ENCODE measurements at regions not wholly inside any gene's neighbourhood (a gene's known extent, or its start where the extent isn't known, plus 50 kb on each side); places are given as distances from the start of the nearest gene placed in this dataset.

- ATAC-seq (no peak), DNase-seq (no peak)
- intact Hi-C loops (cut with DNase I): no loop called here
- Histone ChIP-seq H3K4me1 (peaks cover 6% of the 10 kb centered on the region), H3K27ac (no peak overlapping the region), H3K9me3 (no peaks in the 10 kb centered on the region), H3K4me3 (no peak overlapping the region), H3K27me3 (no peaks in the 10 kb centered on the region), H3K36me3 (no peaks in the 10 kb centered on the region)
- TF ChIP-seq, protein P1, sequence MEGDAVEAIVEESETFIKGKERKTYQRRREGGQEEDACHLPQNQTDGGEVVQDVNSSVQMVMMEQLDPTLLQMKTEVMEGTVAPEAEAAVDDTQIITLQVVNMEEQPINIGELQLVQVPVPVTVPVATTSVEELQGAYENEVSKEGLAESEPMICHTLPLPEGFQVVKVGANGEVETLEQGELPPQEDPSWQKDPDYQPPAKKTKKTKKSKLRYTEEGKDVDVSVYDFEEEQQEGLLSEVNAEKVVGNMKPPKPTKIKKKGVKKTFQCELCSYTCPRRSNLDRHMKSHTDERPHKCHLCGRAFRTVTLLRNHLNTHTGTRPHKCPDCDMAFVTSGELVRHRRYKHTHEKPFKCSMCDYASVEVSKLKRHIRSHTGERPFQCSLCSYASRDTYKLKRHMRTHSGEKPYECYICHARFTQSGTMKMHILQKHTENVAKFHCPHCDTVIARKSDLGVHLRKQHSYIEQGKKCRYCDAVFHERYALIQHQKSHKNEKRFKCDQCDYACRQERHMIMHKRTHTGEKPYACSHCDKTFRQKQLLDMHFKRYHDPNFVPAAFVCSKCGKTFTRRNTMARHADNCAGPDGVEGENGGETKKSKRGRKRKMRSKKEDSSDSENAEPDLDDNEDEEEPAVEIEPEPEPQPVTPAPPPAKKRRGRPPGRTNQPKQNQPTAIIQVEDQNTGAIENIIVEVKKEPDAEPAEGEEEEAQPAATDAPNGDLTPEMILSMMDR (IDR thresholded peaks at IDR 0.05): no peak
These were observed 153.2 kb downstream of the DDX1 start for GRCh38 chr2:15744820-15745219.

GRCh38 chr2:15745350-15745749 lies 153.7 kb downstream of the DDX1 start:
- DNase-seq: no peak
- H3K4me3 ChIP-seq: no peak overlapping the region
- intact Hi-C loops (cut with DNase I): no loop called here

GRCh38 chr2:15745907-15746702 lies 154.4 kb downstream of the DDX1 start:
- intact Hi-C loops (cut with DNase I): no loop called here
- ATAC-seq: no peak

More at GRCh38 chr2:15745350-15745749, 153.7 kb downstream of the DDX1 start:
- ATAC-seq: no peak
- H3K4me1 ChIP-seq: peaks cover 6% of the 10 kb centered on the region
- TF ChIP-seq, protein P1 (IDR thresholded peaks at IDR 0.05): no peak
- no peaks in the 10 kb centered on the region for H3K27me3 ChIP-seq
- no peaks in the 10 kb centered on the region for H3K9me3 ChIP-seq
- no peak overlapping the region for H3K27ac ChIP-seq
- H3K36me3 ChIP-seq: no peaks in the 10 kb centered on the region

DNA sequence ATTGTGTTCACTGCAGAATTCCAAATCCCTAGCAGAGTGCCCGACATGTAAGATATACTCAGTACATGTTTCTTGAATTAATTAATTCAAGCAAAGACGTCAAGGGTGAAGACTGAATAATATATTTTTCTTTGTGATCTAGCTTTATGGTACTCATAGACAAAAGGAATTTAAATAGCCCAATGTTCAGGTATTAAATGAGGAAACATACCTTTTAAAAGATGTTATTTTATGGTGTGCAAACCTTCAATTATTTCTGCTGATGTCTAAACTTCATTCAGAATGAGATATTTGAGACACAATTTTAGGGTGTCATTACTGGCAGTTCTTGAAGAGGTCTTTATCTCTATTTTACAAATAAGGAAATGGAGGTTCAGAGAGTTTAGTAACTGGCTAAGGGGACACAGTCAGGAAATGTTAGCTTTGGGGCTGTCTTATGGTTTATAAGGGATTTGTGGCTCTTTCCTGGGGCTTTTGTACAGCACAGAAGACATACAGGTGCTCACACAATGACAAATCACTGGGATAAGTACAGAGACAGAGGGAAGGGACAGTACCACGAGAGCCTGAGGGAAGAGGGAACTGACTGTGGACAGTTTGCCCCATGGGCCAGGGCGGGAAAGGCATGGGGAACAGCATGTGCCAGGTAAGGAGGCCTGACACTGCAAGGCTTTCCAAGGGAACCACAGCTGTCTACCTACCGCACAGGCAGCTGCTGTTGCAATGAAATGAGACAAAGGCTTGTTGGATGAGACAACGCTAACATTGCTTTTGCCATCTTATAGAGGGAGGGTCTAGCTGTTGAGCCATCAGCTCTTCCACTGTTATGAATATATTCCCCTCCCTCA lies 155.3 kb downstream of the DDX1 start:
- DNase-seq (no peak), ATAC-seq (no peak)
- Histone ChIP-seq H3K27me3 (no peaks in the 10 kb centered on the region), H3K36me3 (no peaks in the 10 kb centered on the region), H3K4me1 (peaks cover 6% of the 10 kb centered on the region), H3K4me3 (no peak overlapping the region), H3K9me3 (no peaks in the 10 kb centered on the region), H3K27ac (no peak overlapping the region)
- intact Hi-C loops (cut with DNase I): no loop called here
- TF ChIP-seq, protein P1 (IDR thresholded peaks at IDR 0.05): no peak

More at GRCh38 chr2:15745907-15746702, 154.4 kb downstream of the DDX1 start:
- TF ChIP-seq, protein P1 (IDR thresholded peaks at IDR 0.05): no peak
- no peaks in the 10 kb centered on the region for H3K36me3 ChIP-seq
- H3K27ac ChIP-seq: no peak overlapping the region
- H3K4me1 ChIP-seq: peaks cover 6% of the 10 kb centered on the region
- no peaks in the 10 kb centered on the region for H3K9me3 ChIP-seq
- H3K4me3 ChIP-seq: no peak overlapping the region
- DNase-seq: no peak
- H3K27me3 ChIP-seq: no peaks in the 10 kb centered on the region

GRCh38 chr2:15747603-15748471 lies 156.2 kb downstream of the DDX1 start:
- no peak overlapping the region for H3K4me3 ChIP-seq
- intact Hi-C loops (cut with DNase I): no loop called here
- H3K9me3 ChIP-seq: no peaks in the 10 kb centered on the region
- no peak for ATAC-seq
- H3K27me3 ChIP-seq: no peaks in the 10 kb centered on the region
- H3K4me1 ChIP-seq: peaks cover 6% of the 10 kb centered on the region
- no peak overlapping the region for H3K27ac ChIP-seq
- no peaks in the 10 kb centered on the region for H3K36me3 ChIP-seq
- DNase-seq: no peak
- TF ChIP-seq, protein P1 (IDR thresholded peaks at IDR 0.05): no peak

Data from upper lobe of right lung (tissue), 1 donor.